SW480 (cell line): ENCODE measurements at regions not wholly inside any gene's neighbourhood (a gene's known extent, or its start where the extent isn't known, plus 50 kb on each side); places are given as distances from the start of the nearest gene placed in this dataset.
"Not testable (repeated sequence)": the region's sequence is repeated elsewhere in the genome, so short reads cannot be mapped to it uniquely, and the experiment has no call there.

ENCODE experiments used
- DNase-seq: peaks from one replicate; pipeline ENCODE4 v3.0.0-alpha.2; 2016; ENCODE audit warnings: low spot score

DNA sequence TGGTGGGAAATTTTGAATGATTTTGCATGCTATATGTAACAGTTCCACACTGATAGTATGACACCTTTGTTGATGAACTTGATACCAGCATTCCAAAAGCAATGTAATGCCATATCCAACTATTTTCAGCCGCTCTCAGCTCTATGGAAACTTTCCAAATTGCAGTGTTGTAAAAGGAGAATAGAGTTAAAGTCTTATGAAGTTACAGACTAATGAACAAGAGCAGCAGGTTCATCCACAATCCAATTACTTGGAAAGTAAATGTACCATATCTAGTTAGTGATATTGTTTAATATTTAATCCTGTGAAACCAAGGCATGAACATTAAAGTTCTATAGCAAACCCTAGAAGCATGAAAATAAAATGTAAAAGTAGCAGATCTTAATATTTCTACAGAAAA lies 418.2 kb downstream of the TUSC1 start:
- DNase-seq = no peak

DNA sequence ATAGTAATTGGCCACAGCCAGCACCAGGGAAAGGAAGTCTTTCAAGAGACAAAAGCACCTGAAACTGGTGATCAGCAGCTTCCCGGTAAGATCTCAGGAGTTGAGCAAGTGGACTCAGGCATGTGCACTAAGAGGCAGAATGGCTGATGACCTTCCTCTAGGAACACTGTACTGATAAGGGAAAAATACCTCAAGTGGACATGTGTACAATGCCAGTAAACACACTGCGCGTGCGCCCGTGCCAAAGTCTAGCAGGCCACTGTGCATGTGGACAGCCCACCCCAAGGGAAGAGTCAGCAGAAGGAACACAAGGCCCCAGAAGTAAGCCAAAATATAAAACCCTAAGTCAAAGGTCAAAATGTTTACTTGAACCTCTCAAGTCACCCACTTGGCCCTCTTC lies 423.0 kb downstream of the TUSC1 start:
- no peak for DNase-seq

DNA sequence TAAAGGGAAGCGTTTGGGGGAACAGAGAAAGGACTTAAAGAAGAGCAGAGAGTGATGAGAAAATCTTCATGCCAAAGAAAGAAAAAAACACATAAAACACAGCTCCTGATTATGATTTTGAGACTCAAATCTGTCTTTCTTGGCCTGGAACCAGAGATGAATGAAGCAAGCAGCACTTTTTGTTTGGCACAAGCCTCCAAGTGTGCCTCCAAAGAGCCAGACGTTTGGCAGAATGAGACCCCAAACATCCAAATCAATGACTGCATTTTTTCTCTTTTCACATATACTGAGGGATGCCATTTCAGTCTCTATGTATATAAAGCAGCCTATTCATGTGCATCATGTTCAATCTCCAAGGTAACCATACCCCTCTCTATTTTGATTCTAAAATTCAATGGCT lies 424.2 kb downstream of the TUSC1 start:
- no peak for DNase-seq

DNA sequence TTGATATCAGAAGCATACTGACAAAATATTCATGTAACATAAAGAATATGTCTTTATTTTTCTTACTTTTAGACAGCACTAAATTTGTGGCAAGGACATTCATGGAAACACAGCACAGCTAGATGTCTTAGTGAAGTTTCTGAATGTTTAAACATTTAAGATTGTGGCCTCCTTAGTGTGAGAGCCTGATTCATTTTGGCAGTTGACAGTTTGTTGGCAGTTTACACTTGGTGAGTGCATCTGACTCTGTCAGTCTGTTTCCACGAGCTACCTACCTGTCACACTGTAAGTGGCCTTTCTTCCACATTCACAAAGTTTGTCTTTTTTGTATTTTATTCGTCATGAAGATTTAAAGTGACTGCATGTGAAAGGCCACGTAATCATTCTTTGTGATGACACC lies 436.8 kb downstream of the TUSC1 start:
- DNase-seq = no peak

DNA sequence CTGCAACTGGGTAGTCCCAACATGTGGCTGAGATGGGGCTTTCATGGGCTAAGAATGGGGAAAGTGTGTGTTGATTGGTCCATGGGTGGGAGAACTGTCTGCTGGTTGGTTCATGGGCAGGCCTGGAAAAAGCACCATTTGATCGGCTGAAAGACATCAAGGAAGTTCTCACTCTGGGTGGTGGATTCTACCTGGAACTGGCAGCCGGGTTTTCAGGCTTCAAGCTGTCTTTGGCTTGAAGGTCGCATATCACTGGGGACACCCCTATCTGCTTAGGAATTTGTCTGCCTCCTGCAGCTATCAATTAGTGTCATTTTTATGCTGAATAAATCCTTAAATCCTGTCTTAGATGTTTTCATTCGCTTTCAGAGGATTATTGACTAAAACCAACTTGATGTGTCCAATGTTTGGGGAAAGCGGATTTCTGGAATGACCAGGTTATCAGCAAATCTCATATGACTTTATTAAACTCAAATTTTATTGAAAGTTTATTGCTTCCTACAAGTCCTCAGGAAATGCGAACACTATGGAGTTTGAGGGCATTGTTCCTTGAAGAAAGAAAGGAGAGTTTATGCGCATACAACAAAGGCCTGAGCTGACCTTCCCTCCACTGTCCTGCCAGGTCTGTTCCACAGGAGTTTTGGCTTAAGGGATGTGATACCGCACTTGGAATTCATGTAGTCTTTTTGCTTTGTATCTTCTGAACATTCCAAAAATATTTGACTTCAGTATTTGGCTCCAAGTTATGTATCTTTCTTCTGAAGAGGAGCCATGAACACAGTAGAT lies 451.1 kb downstream of the TUSC1 start:
- DNase-seq = no peak

DNA sequence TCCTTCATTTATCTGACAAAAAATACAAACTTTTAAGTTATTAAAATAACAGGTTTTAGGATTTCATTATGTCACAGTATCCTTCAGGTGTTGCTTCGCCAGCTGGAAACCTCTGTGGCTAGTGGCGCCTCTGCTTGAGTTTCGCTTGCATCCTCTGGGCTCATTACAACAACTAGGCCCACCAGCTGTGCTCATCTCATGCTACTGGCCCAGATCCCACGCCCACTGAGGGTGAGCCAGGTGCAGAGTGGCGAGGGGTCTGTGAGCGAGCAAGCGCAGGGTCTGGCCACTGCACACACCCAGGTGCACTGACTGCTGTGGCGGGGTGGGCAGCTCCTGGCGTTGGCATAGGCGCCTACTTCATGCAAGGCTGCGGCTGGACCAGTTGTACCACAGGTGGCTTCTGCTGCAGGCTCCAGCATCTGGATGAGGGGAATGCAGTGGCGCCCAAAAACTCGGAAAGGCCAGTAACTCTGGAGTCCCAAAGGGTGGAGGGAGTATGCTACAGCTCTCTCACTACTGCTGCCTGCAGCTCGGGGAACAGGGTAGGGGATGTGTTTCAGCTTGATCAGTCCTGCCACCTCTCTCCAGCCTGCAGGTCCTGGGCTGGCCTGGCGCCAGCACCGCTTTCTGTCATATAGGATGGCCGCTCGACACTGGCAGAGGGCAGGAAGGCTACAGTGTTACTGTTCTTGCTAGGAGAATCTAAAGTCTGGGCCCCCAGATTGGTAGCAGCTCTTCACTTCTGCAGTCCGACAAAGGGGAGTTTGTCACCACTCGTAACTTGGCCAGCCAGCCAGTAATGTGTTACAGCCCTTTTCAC lies 452.1 kb downstream of the TUSC1 start:
- DNase-seq = no peak

DNA sequence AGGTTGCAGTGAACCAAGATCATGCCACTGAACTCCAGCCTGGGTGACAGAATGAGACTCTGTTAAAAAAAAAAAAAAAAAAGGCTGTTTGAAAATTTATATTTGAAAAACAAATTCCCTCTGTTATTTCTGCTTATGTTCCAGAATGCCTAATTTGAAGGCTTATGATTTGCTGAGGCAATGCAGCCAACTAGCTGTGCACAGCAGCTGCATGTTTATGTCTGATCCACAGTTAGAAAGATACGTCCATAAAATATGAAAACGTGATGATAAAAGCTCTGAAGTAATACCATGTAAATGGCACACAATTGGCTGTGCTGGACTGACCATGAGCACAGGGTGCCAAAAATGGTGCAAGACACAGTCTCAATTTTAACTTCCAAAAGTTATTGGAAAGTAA lies 453.2 kb downstream of the TUSC1 start:
- DNase-seq = no peak

DNA sequence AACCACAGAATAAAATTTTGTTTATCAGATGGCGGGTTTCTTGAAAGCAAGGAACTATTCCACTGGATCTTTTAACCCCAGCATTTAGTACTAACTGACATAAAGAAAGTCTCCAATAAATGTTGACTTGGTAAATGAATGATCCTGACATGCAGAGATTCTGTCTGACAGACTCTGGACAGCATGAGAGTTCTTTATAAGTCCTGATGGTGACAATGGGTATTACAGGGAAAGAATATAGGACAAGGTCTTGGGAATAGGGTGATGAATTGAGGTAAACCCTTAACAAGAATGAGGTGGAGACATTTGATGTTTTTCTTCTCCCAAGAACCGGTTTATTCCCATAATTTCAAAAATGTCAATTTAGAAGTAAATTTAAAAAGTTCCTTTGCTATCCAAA lies 453.9 kb downstream of the TUSC1 start:
- no peak for DNase-seq

DNA sequence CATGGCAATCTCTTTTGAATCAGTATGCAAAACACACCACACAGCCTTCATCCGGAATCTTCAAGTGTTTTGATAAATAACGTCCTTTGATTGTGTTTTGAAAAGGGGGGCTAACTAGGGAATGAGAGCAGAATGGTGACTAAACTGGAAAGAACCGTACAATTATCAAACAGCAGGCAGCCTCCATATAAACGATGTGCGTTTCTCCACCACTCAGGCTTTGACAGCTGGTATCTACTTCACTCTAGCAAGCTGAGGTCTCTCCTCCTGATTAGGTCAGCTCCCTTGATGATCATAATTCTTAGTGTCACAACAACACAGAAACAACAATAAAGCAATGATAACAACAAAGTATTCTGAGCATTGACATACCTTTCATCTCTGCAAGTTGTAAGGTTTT lies 465.9 kb downstream of the TUSC1 start:
- no peak for DNase-seq

DNA sequence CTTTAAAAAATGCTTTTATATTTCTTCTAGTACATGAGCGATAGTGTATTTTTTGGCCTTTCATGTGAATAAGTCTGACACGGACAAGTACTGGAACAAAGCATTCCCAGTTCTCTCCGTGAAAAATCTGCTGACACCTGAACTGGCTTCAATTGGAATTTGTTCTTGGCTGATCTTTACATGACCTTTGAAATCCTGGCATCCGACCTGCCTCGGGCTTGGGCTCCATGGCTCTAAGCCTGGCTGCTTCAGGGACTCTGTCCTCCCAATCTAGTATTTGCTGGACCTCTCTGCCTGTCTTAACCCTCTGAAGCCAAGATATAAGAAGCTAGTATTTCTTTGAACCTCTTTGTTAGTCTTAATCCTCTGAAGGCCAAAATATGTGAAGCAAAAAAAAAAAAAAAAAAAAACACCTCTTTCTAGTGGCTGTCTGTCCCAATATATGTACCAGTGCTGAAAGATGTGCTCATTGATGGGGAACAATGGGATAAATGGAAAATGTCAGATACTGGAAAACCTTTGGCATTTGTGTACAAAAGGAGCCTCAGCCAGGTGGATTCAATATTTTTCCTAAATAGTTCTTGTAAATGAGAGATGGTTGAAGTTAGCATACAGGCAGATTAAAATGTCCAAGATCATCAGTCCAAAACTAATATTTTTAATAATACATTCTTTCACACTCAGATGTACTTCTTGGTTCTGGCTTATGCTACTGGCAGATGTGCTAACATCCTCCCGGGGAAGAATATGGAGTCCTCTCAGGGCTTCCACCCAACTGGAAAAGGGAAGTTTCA lies 470.6 kb downstream of the TUSC1 start:
- no peak for DNase-seq

DNA sequence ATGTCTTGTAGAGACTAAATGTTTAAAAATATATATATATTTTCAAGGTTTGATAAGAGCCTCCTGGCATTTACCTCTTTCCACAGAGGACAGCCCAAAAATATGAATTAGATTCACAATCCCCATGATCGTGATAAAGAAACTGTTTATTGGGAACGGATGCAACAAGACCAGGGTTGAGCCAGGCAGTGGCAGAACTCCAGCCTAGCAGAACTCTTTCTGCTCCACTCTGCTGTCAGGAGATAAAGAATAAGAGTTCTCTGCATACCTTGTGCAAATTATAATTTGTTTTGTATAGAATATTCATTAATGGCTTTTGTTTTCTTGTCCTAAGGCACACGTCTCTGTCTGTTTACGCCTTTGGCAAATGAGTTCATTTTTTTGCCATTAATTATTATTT lies 472.2 kb downstream of the TUSC1 start:
- DNase-seq = no peak

DNA sequence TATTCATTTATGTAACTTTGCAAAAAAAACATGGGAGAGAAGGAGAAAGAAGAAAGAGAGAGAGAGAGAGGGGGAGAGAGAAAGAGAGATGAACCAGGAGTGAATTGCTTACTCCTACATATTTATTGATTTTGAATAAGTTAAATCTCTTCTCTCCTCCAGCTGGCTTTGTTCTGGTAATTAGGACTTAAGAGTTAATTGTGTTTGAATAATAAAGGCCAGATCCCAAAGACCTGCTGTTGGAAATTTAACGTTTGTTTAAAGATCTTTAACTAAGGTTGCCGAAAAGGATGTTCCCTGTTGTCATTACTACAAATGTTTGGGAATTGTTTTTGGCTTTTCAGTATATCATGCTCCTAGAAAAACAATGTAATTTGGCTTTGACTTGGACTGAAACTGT lies 473.0 kb downstream of the TUSC1 start:
- DNase-seq = no peak

DNA sequence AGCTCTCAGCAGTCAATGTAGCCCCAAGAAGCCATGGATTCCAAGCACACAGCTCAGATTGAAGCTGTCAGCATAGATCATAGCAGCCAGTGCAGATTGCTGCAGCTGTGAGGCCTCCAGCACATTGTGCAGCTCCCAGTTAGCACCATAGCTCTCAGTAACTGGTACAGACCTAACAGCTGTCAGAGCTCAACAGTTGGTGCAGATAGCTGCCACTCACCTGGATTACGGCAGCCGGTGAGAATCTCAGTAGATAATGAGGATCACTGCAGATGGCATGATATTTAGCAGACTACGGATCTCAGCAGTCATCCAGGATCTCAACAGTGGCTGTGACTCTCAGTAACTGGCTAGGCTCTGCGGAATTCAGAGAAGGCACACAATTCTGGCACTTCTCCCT lies 500.4 kb downstream of the TUSC1 start:
- DNase-seq = no peak

DNA sequence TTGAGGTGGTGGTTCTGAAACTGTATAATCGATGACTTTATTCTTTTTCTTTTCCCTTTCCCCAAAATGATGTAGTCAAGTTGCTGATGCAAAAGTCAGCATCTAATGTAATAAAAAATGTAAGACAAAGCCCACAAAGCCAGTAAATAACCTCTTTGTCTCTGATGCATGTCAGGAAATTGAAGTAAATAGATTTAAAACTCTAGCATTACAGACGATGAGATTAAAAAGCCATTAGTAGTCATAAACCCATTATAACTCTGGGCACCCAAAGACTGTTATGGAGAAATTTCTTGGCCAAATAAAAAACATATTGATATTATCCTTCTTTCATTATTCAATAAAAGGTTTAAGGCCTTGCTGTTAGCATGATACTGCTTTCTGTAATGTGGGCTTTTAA lies 548.7 kb downstream of the TUSC1 start:
- no peak for DNase-seq

DNA sequence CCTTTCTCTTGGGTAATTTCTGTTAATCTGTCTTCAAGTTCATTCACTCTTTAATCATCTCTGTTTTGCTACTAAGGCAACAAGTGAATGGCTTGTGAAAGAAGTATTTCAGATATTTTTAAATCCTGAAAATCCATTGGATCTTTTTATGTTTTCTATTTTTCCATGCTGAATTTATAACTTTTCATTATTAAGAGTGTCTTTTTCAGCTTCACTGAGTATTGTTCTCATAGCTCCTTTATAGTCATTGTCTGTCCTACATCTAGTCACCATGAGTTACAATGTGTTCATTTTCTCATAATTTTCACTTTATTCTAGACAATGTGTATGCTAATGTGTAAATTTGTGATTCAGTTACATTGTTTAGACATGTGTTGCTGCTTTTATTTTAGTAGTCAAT lies 556.4 kb downstream of the TUSC1 start:
- no peak for DNase-seq

DNA sequence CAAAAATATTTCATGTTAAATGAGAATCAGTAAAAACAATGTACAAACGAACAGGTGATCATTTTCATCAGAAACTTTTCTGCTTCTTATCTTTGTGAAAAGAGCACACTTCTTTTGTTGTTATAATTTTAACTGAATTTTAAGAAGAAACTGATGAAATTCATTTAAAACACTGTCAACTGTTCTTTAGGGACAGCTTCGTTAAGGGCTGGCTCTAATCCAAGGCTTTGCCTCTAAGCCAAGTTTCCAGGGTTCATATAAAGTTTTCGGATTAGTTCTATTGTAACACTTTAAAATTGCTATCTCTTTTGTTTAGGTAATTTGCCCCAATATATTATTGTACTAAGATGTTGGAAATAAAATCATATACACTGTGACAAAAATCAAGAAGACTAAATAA lies 559.2 kb downstream of the TUSC1 start:
- no peak for DNase-seq

DNA sequence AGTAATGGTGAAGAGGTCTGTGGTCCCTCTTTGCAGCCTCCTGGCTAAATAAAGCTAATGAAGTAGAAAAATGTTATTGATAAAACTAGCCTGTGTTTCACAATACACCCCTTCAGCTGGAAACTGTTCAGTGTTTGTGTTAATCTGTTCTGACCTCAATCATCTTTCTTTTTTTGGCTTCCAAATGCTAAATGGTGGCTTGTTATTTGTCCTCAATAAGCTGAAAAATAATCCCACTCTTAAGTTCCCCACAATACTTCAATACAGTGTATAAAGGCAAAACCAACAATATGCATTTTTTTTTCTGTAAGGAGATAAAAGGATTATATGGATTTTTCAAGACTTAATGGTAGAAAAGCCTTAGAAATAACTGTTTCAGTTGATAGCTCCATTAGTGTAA lies 560.5 kb downstream of the TUSC1 start:
- DNase-seq = no peak

DNA sequence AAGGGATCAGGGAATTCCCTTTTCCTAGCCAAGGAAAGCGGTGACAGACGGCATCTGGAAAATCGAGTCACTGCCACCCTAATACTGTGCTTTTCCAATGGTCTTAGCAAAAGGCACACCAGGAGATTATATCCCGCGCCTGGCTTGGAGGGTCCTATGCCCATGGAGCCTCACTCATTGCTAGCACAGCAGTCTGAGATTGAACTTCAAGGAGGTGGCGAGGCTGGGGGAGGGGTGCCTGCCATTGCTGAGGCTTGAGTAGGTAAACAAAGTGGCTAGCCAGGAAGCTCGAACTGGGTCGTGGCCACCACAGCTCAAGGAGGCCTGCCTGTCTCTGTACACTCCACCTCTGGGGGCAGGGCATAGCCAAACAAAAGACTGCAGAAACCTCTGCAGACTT lies 556.5 kb upstream of the IZUMO3 start:
- not testable (repeated sequence) for DNase-seq

DNA sequence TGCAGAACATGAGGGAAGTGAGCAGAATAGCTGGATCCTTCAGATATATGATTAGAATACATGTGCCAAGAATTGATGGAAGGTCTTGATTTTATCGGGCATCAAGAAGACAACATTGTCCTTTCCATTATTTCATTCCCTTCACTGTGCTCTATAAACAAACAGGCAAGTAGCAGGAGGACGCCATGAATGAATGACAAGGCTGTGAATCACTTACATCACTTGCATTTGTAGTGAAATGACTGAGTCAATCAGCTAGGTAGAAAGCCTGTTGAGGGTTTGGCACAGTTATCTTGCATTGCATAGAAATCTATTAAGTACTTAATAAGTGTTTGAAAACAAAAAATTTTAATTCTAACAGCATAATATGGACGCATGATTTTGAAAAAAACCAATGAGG lies 548.8 kb upstream of the IZUMO3 start:
- no peak for DNase-seq

DNA sequence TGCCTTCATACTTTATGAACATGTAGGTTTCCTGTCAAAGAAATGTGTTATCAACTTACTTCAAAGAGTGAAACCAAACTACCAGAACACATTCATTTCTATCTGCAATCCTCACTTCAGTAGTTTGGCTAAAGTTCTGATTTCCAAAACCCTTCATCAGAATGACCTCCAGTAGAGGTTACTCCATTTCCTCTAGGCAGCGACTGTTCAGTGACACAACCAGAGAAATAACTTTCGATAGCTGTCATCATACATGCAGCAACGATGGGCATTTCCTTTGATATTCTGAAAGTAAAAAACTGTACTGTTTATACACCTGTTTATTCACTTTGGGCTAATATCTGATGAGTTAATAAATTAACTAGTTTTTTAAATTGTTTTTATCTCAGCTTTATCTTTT lies 532.5 kb upstream of the IZUMO3 start:
- DNase-seq = no peak

DNA sequence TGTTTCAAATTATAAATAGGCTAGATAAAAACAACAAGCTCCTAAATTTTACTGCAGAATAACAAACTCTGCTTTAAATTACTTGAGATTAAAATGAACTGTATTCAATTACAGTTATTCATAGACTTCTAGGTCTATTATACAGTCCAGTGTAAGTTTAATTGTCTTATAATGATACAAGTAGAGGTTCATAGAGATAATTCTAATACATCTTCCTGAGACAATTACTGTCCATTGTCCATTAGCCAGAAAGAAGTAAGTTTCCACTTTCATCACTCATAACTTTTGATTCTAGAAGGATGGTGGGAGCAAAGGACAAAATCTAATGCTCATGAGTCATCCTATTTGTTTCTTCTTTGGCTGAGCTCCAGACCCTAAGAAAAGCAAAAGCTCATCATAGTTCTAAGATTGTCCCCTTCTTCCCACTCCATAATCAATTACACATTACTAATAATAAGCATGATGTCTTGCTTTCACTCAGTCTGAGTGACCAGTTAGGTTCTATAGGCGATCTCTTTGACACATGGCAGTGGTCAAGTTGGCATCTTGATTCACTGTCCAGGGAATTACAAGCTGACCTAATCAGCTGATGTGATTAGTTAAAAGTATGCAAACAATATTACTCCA lies 502.5 kb upstream of the IZUMO3 start:
- no peak for DNase-seq

DNA sequence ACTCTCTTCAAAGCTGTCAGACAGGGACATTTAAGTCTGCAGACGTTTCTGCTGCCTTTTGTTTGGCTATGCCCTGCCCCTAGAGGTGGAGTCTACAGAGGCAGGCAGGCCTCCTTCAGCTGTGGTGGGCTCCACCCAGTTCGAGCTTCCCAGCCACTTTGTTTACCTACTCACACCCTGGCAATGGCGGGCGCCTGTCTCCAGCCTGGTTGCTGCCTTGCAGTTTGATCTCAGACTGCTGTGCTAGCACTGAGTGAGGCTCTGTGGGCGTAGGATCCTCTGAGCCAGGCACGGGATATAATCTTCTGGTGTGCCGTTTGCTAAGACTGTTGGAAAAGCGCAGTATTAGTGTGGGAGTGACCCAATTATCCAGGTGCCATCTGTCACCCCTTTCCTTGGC lies 499.8 kb upstream of the IZUMO3 start:
- DNase-seq = not testable (repeated sequence)
